Fibroblast of the aortic adventitia (primary cell): ENCODE measurements at regions not wholly inside any gene's neighbourhood (a gene's known extent, or its start where the extent isn't known, plus 50 kb on each side); places are given as distances from the start of the nearest gene placed in this dataset.

ENCODE experiments used
- DNase-seq: peaks from one replicate; pipeline ENCODE4 v3.0.0-alpha.2; 2010; ENCODE audit warnings: low read depth
- H3K4me3 ChIP-seq: 2 replicates; pipeline ENCODE4 v1.5.1; 2011; ENCODE audit warnings: low read depth, mild to moderate bottlenecking, control low read depth, low read length, moderate library complexity
- TF ChIP-seq, protein P1 (sequence below): IDR thresholded peaks from 2 replicates; pipeline ENCODE4 v1.5.1; 2011; ENCODE audit warnings: mild to moderate bottlenecking, low read length, control low read depth, inconsistent platforms; ENCODE audit not compliant: insufficient read depth

GRCh38 chr21:23694390-23694789 is 1912.9 kb downstream of the MRPL39 start:
- no peak for DNase-seq
- TF ChIP-seq, protein P1, sequence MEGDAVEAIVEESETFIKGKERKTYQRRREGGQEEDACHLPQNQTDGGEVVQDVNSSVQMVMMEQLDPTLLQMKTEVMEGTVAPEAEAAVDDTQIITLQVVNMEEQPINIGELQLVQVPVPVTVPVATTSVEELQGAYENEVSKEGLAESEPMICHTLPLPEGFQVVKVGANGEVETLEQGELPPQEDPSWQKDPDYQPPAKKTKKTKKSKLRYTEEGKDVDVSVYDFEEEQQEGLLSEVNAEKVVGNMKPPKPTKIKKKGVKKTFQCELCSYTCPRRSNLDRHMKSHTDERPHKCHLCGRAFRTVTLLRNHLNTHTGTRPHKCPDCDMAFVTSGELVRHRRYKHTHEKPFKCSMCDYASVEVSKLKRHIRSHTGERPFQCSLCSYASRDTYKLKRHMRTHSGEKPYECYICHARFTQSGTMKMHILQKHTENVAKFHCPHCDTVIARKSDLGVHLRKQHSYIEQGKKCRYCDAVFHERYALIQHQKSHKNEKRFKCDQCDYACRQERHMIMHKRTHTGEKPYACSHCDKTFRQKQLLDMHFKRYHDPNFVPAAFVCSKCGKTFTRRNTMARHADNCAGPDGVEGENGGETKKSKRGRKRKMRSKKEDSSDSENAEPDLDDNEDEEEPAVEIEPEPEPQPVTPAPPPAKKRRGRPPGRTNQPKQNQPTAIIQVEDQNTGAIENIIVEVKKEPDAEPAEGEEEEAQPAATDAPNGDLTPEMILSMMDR: no peak
- no peak overlapping the region for H3K4me3 ChIP-seq

DNA sequence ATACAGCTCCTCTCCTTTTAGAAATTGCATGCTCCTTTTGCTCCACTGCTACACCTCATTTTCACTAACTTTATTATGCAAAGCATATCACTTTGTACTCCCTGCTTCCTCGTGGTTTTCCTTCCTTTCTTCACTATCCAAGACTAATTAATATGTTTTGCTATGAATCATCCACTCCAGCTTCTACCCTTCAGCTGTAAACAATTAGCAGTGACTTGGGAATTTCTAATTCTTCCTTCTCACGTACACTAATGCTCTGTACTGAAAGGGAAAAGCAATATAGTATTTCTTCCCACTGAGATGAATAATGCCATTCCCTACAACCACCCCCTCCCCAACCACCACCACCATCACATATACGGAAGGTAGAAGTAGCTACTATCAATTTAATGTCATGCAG is 1917.0 kb downstream of the MRPL39 start:
- H3K4me3 ChIP-seq: no peak overlapping the region
- TF ChIP-seq, protein P1: no peak
- no peak for DNase-seq

GRCh38 chr21:23686737-23687523 is 1920.4 kb downstream of the MRPL39 start:
- TF ChIP-seq, protein P1: no peak
- no peak overlapping the region for H3K4me3 ChIP-seq
- no peak for DNase-seq

DNA sequence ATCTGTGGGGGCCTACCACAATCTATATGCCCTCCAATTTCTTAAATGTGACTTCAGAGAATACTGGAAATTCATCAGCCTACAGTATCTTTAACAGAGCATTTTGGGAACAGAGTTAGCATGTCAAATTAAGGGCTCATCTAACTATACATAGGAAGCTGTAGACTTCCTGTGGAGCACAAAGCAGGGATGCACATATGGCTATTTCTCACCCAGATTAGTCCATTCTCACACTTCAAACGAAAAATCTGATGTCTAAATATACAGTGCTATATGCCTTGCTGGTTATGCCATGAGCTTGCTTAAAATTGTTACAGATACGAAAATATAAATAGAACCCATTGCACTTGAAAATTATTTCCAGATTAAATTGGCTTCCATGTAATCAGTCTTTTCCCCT is 1922.8 kb downstream of the MRPL39 start:
- TF ChIP-seq, protein P1: no peak
- DNase-seq: no peak

DNA sequence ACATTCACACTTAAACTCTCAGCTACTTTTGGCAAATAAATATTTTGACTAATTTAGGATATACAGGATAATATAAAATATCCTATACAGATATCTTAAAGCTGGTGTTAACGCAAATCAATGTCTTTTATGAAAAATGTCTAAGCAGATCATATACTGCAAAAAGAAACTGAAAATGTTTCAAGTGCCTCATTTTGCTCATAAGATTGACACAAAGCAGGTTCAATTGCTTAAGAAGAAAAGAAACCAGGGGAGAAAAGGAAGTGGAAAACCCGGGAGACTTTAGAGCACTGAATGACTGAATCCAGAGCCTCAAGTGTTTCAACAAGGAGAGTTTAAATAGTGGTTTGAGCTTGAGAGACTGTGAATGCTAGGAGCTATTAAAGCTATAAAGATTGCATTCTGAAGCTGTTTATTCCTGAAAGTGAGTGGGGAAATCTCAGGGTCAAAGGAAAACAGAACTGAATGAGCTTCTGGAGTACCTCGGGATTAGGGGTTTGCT is 1943.0 kb downstream of the MRPL39 start:
- no peak overlapping the region for H3K4me3 ChIP-seq
- no peak for DNase-seq
- TF ChIP-seq, protein P1: no peak

More for the DNA sequence above, 1922.8 kb downstream of the MRPL39 start:
- H3K4me3 ChIP-seq: no peak overlapping the region

GRCh38 chr21:23660560-23660959 is 1946.7 kb downstream of the MRPL39 start:
- DNase-seq: no peak
- no peak overlapping the region for H3K4me3 ChIP-seq
- TF ChIP-seq, protein P1: no peak
